Tibial nerve (tissue), 4 donors: ENCODE measurements at regions not wholly inside any gene's neighbourhood (a gene's known extent, or its start where the extent isn't known, plus 50 kb on each side); places are given as distances from the start of the nearest gene placed in this dataset.

Experiments used
- EP300 ChIP-seq, 2 donors: sonication (generic); formaldehyde crosslinking; IDR thresholded peaks; one replicate each; pipeline ENCODE4 v1.6.1; 2017; ENCODE audit warnings: antibody characterized with exemption in 2 of 2, mild to moderate bottlenecking in 1 of 2
- TF ChIP-seq, protein P1 (sequence below), 5 experiments: fragments of 200-600 bp in 3 of 5; fragments of 450-650 bp in 2 of 5; sonication (generic) in 3 of 5; IDR thresholded peaks; one replicate each; pipeline ENCODE4 v1.5.1; 2016 to 2019; ENCODE audit warnings: antibody characterized with exemption in 5 of 5, mild to moderate bottlenecking in 3 of 5, moderate library complexity in 2 of 5

DNA sequence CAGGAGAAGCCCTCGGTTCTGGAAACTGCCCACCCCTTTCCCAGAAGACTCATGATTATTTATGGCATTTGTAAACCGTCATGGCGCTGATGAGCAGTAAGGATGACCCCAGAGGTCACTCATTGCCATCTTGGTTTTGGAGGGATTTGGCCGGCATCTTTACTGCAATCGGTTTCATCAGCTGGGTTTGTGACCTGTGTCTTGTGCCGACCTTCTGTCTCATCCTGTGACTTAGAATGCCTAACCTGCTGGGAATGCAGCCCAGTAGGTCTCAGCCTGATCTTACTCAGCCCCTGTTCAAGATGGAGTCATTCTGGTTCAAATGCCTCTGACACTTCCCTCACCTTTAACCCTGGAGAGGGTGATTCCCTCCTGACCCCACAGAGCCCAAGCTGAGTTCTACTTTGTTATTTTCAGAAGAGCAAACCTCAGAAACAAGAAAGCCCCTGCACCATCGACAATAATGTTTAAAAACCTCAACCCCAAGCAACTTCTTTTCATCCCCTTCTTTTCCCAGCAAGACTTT, 105.5 kb upstream of the SFSWAP start:
- TF ChIP-seq EP300 (IDR thresholded peaks at IDR 0.05): no peak
- TF ChIP-seq, protein P1, sequence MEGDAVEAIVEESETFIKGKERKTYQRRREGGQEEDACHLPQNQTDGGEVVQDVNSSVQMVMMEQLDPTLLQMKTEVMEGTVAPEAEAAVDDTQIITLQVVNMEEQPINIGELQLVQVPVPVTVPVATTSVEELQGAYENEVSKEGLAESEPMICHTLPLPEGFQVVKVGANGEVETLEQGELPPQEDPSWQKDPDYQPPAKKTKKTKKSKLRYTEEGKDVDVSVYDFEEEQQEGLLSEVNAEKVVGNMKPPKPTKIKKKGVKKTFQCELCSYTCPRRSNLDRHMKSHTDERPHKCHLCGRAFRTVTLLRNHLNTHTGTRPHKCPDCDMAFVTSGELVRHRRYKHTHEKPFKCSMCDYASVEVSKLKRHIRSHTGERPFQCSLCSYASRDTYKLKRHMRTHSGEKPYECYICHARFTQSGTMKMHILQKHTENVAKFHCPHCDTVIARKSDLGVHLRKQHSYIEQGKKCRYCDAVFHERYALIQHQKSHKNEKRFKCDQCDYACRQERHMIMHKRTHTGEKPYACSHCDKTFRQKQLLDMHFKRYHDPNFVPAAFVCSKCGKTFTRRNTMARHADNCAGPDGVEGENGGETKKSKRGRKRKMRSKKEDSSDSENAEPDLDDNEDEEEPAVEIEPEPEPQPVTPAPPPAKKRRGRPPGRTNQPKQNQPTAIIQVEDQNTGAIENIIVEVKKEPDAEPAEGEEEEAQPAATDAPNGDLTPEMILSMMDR (IDR thresholded peaks at IDR 0.05): no peak
